SK-N-MC (cell line): ENCODE measurements at regions not wholly inside any gene's neighbourhood (a gene's known extent, or its start where the extent isn't known, plus 50 kb on each side); places are given as distances from the start of the nearest gene placed in this dataset.

Experiments
- EZH2 ChIP-seq: fragments of 200-600 bp; sonication (generic); IDR thresholded peaks from one replicate; pipeline ENCODE4 v1.6.1; 2017; ENCODE audit warnings: antibody characterized with exemption
- POLR2AphosphoS5 ChIP-seq: IDR thresholded peaks from 2 replicates; pipeline ENCODE4 v1.6.1; 2012; ENCODE audit warnings: mild to moderate bottlenecking, low read depth, low read length, borderline replicate concordance

GRCh38 chr1:232503497-232503896 is 126.4 kb downstream of the SIPA1L2 start:
- TF ChIP-seq POLR2AphosphoS5 (no peak), EZH2 (no peak)
